ENCODE measurements at regions not wholly inside any gene's neighbourhood (a gene's known extent, or its start where the extent isn't known, plus 50 kb on each side); places are given as distances from the start of the nearest gene placed in this dataset.

GRCh38 chr21:14870853-14871149, 194.0 kb downstream of the NRIP1 start:
- DNase-seq (ENCODE audit: low read depth) = no peak
- no peak overlapping the region for H3K4me3 ChIP-seq (ENCODE audit: low read depth, low read length)
- TF ChIP-seq POLR2A (IDR thresholded peaks at IDR 0.05; ENCODE audit: extremely low read depth, insufficient read length) (no peak), MYC (IDR thresholded peaks at IDR 0.05; ENCODE audit: low read depth, low read length) (no peak), CTCF (IDR thresholded peaks at IDR 0.05; ENCODE audit: low read depth, low read length) (no peak), MAX (IDR thresholded peaks at IDR 0.05; ENCODE audit: low read depth, low read length) (no peak)

GRCh38 chr21:14869984-14870852, 194.6 kb downstream of the NRIP1 start:
- no peak overlapping the region for H3K4me3 ChIP-seq (ENCODE audit: low read depth, low read length)
- TF ChIP-seq MYC (IDR thresholded peaks at IDR 0.05; ENCODE audit: low read depth, low read length) (no peak), CTCF (IDR thresholded peaks at IDR 0.05; ENCODE audit: low read depth, low read length) (no peak), POLR2A (IDR thresholded peaks at IDR 0.05; ENCODE audit: extremely low read depth, insufficient read length) (no peak), MAX (IDR thresholded peaks at IDR 0.05; ENCODE audit: low read depth, low read length) (no peak)
- DNase-seq (ENCODE audit: low read depth) = no peak

- TF ChIP-seq CTCF (IDR thresholded peaks at IDR 0.05; ENCODE audit: low read depth, low read length) (no peak), MYC (IDR thresholded peaks at IDR 0.05; ENCODE audit: low read depth, low read length) (no peak), POLR2A (IDR thresholded peaks at IDR 0.05; ENCODE audit: extremely low read depth, insufficient read length) (no peak), MAX (IDR thresholded peaks at IDR 0.05; ENCODE audit: low read depth, low read length) (no peak)
- no peak overlapping the region for H3K4me3 ChIP-seq (ENCODE audit: low read depth, low read length)
- no peak for DNase-seq (ENCODE audit: low read depth)
Measured at GRCh38 chr21:14866859-14867765, 197.7 kb downstream of the NRIP1 start.

- DNase-seq (ENCODE audit: low read depth) = peak; percentile 48
- TF ChIP-seq MYC (IDR thresholded peaks at IDR 0.05; ENCODE audit: low read depth, low read length) (no peak), MAX (IDR thresholded peaks at IDR 0.05; ENCODE audit: low read depth, low read length) (no peak), POLR2A (IDR thresholded peaks at IDR 0.05; ENCODE audit: extremely low read depth, insufficient read length) (no peak), CTCF (IDR thresholded peaks at IDR 0.05; ENCODE audit: low read depth, low read length) (peak; percentile 68)
Measured at GRCh38 chr21:14864211-14865021, 200.4 kb downstream of the NRIP1 start.

GRCh38 chr21:14863745-14864210, 201.0 kb downstream of the NRIP1 start:
- H3K4me3 ChIP-seq (ENCODE audit: low read depth, low read length) = no peak overlapping the region
- no peak for DNase-seq (ENCODE audit: low read depth)
- TF ChIP-seq MAX (IDR thresholded peaks at IDR 0.05; ENCODE audit: low read depth, low read length) = 0 out of 2 replicates have a peak, but pooled peaks have one; percentile 12
- no peak for TF ChIP-seq MYC (IDR thresholded peaks at IDR 0.05; ENCODE audit: low read depth, low read length)

More at GRCh38 chr21:14864211-14865021, 200.4 kb downstream of the NRIP1 start:
- no peak overlapping the region for H3K4me3 ChIP-seq (ENCODE audit: low read depth, low read length)
